Thyroid gland (tissue), 4 donors: ENCODE measurements at regions not wholly inside any gene's neighbourhood (a gene's known extent, or its start where the extent isn't known, plus 50 kb on each side); places are given as distances from the start of the nearest gene placed in this dataset.
"Not testable (repeated sequence)": the region's sequence is repeated elsewhere in the genome, so short reads cannot be mapped to it uniquely, and the experiment has no call there.

ENCODE experiments used
- DNase-seq, 2 donors: peaks; one replicate each; pipeline ENCODE4 v3.0.0-alpha.2; 2019
- H3K27ac ChIP-seq, 3 donors: fragments of 200-600 bp; sonication (generic); 1 replicate in 2 of 3; 2 replicates in 1 of 3; pipeline ENCODE4 v1.5.1; 2016 to 2019; ENCODE audit warnings: mild to moderate bottlenecking in 1 of 3, moderate library complexity in 1 of 3
- H3K27me3 ChIP-seq: fragments of 200-600 bp; sonication (generic); one replicate; pipeline ENCODE4 v1.5.1; 2019
- H3K36me3 ChIP-seq, 2 donors: fragments of 200-600 bp; sonication (generic); one replicate each; pipeline ENCODE4 v1.5.1; 2016 to 2019
- H3K4me1 ChIP-seq, 2 donors: fragments of 200-600 bp; sonication (generic); one replicate each; pipeline ENCODE4 v1.5.1; 2017 to 2019
- H3K4me3 ChIP-seq, 3 donors: fragments of 200-600 bp; sonication (generic); replicated peaks in 1 of 3; 1 replicate in 2 of 3; 2 replicates in 1 of 3; pipeline ENCODE4 v1.5.1; 2016; ENCODE audit warnings: mild to moderate bottlenecking in 1 of 3
- H3K9me3 ChIP-seq: fragments of 200-600 bp; sonication (generic); one replicate; pipeline ENCODE4 v1.5.1; 2017
- CTCF ChIP-seq, 6 experiments: fragments of 200-600 bp in 3 of 6; fragments of 450-650 bp in 3 of 6; sonication (generic) in 3 of 6; IDR thresholded peaks; one replicate each; pipeline ENCODE4 v1.5.1; 2016 to 2019; ENCODE audit warnings: antibody characterized with exemption in 6 of 6, mild to moderate bottlenecking in 2 of 6, inconsistent platforms in 1 of 6, moderate library complexity in 1 of 6
- POLR2A ChIP-seq, 2 donors: fragments of 450-650 bp; IDR thresholded peaks; one replicate each; pipeline ENCODE4 v1.6.1; 2017; ENCODE audit warnings: antibody characterized with exemption in 2 of 2, mild to moderate bottlenecking in 2 of 2, moderate library complexity in 1 of 2
- WGBS, 2 donors: methylation state at CpG; one replicate each; pipeline ENCODE4 v1.1.5; 2017; 5-methylcytosine and 5-hydroxymethylcytosine counted together
- intact Hi-C: fragments of 100-400 bp; cut with DNase I; formaldehyde crosslinking; loops from one replicate; pipeline ENCODE4 v1.15.1; 2023

GRCh38 chr4:144831971-144832370 is 186.0 kb downstream of the HHIP start:
- Histone ChIP-seq H3K9me3 (no peaks in the 10 kb centered on the region), H3K36me3 (no peaks in the 10 kb centered on the region), H3K27me3 (no peaks in the 10 kb centered on the region), H3K27ac (no peak overlapping the region), H3K4me3 (no peak overlapping the region), H3K4me1 (no peaks in the 10 kb centered on the region)
- WGBS, 2 donors, result 70 to 76% methylated on average over 2 of the region's 2 CpGs
- TF ChIP-seq POLR2A (IDR thresholded peaks at IDR 0.05), result no peak
- TF ChIP-seq CTCF (IDR thresholded peaks at IDR 0.05), result no peak
- no peak for DNase-seq
- intact Hi-C loops, result no loop called here

DNA sequence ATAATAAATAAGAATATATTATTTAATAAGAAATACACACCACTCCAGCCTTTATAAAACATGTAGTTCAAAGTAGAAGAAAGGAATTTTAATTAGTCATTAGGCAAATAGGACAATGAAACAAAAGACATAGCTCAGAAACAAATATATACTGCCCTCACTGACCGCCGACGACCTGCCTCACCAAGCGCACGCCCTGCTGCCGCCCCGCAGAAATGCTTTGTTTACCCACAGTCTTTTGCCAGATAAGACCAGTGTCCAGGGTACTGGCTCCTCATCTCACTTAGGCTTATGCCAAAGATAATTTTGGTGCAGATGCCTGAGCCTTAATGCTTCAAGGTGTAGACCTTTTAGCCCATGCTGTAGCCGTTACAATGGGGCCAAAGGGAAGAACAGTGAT is 199.5 kb downstream of the HHIP start:
- Histone ChIP-seq H3K36me3 (no peaks in the 10 kb centered on the region), H3K4me1 (no peaks in the 10 kb centered on the region), H3K4me3 (no peak overlapping the region), H3K9me3 (no peaks in the 10 kb centered on the region), H3K27ac (no peak overlapping the region), H3K27me3 (no peaks in the 10 kb centered on the region)
- DNase-seq, result no peak
- intact Hi-C loops, result no loop called here
- WGBS, 2 donors, result 94 to 95% methylated on average over 8 of the region's 8 CpGs
- TF ChIP-seq POLR2A (IDR thresholded peaks at IDR 0.05) (no peak), CTCF (IDR thresholded peaks at IDR 0.05) (no peak)

DNA sequence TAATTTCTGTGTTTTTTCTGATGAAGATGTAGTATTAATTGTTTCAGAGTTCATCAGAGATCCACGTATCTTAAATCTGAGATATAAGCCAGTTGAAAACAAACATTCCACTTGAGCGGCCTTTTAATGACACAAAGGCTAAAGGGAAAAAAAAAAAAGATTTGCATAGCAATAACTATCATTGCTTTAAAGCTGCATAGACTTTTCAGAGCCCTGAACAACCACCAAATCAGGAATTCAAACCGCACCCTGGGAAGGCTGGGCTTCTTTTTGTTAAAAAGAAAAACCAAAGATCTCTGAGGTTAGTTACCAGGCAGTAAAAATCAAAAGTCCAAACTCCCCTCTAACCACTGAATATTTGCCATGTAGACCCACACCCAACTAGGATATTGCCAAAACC is 206.0 kb downstream of the HHIP start:
- H3K27me3 ChIP-seq, result no peaks in the 10 kb centered on the region
- no peaks in the 10 kb centered on the region for H3K9me3 ChIP-seq
- H3K27ac ChIP-seq, result no peak overlapping the region
- H3K36me3 ChIP-seq, result no peaks in the 10 kb centered on the region
- WGBS, 2 donors, result 82 to 87% methylated on average over 3 of the region's 3 CpGs
- no peak for TF ChIP-seq CTCF (IDR thresholded peaks at IDR 0.05)
- TF ChIP-seq POLR2A (IDR thresholded peaks at IDR 0.05), result no peak
- no peak for DNase-seq
- H3K4me3 ChIP-seq, result no peak overlapping the region
- intact Hi-C loops, result no loop called here
- no peaks in the 10 kb centered on the region for H3K4me1 ChIP-seq

GRCh38 chr4:144861471-144861870 is 215.5 kb downstream of the HHIP start:
- TF ChIP-seq POLR2A (IDR thresholded peaks at IDR 0.05), result no peak
- no peak for TF ChIP-seq CTCF (IDR thresholded peaks at IDR 0.05)
- WGBS, 2 donors, result 78 to 88% methylated on average over 11 of the region's 11 CpGs
- intact Hi-C loops, result no loop called here
- Histone ChIP-seq H3K9me3 (no peaks in the 10 kb centered on the region), H3K4me1 (no peaks in the 10 kb centered on the region), H3K4me3 (no peak overlapping the region), H3K36me3 (no peaks in the 10 kb centered on the region), H3K27ac (no peak overlapping the region), H3K27me3 (no peaks in the 10 kb centered on the region)
- DNase-seq, result no peak

DNA sequence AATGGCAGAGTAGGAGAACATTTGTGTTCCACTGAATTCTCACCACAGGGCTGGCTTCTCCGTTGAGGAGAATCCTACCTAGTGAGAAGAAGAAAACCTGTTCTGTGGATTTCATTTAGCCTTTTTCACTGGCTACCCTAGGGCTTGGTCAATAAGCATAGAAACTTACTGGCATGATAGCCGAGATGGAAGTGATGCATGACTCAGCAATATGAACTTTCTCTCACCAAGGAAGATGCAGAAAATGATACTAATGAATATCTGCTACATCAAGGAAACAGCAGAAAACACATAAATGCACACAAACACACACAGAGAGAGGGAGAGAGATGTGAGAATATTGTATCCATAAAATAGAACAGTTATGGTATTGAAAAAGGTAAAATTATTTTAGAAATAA is 216.3 kb downstream of the HHIP start:
- no peak overlapping the region for H3K27ac ChIP-seq
- no peak for TF ChIP-seq POLR2A (IDR thresholded peaks at IDR 0.05)
- no peak for TF ChIP-seq CTCF (IDR thresholded peaks at IDR 0.05)
- 89 to 93% methylated on average over 2 of the region's 2 CpGs for WGBS, 2 donors

GRCh38 chr4:144864891-144865290 is 218.9 kb downstream of the HHIP start:
- H3K27ac ChIP-seq, H3K36me3 ChIP-seq, H3K4me3 ChIP-seq, H3K4me1 ChIP-seq, H3K9me3 ChIP-seq, DNase-seq, intact Hi-C loops, H3K27me3 ChIP-seq: not testable (repeated sequence)

More for the DNA sequence above, 216.3 kb downstream of the HHIP start:
- Histone ChIP-seq H3K27me3 (no peaks in the 10 kb centered on the region), H3K36me3 (no peaks in the 10 kb centered on the region), H3K4me1 (no peaks in the 10 kb centered on the region), H3K4me3 (no peak overlapping the region), H3K9me3 (no peaks in the 10 kb centered on the region)
- intact Hi-C loops, result no loop called here
- no peak for DNase-seq
